ENCODE measurements at regions not wholly inside any gene's neighbourhood (a gene's known extent, or its start where the extent isn't known, plus 50 kb on each side); places are given as distances from the start of the nearest gene placed in this dataset.

GRCh38 chr3:159249472-159250174 is 447.8 kb downstream of the MFSD1 start:
- Histone ChIP-seq H4K20me1 (replicated peaks; ENCODE audit: insufficient read depth) (no peaks in the 10 kb centered on the region), H3K4me1 (ENCODE audit: insufficient read depth) (no peaks in the 10 kb centered on the region), H3F3A (replicated peaks; ENCODE audit: low read depth) (no peaks in the 10 kb centered on the region), H3K36me3 (ENCODE audit: insufficient read depth) (no peaks in the 10 kb centered on the region), H2AFZ (no peak overlapping the region), H3K79me2 (replicated peaks; ENCODE audit: insufficient read depth) (no peaks in the 10 kb centered on the region), H3K9me2 (ENCODE audit: insufficient read depth) (no peaks in the 10 kb centered on the region), H3K27ac (ENCODE audit: low read depth) (no peak overlapping the region), H3K4me2 (no peak overlapping the region), H3K4me3 (no peak overlapping the region), H3K27me3 (ENCODE audit: insufficient read depth) (no peaks in the 10 kb centered on the region)
- Mint-ChIP-seq H3K4me3 (no peak overlapping the region), H3K9me3 (no peaks in the 10 kb centered on the region), H3K4me1 (no peaks in the 10 kb centered on the region), H3K27me3 (ENCODE audit: insufficient read depth, low read depth, poor library complexity) (no peaks in the 10 kb centered on the region), H3K36me3 (ENCODE audit: low read depth) (no peaks in the 10 kb centered on the region), H3K27ac (no peak overlapping the region)
- TF ChIP-seq JUNB (IDR thresholded peaks at IDR 0.05; ENCODE audit: unreplicated experiment) (no peak), STAT1 (IDR thresholded peaks at IDR 0.05; ENCODE audit: unreplicated experiment) (no peak), ZNF462 (CRISPR knock-in tag; IDR thresholded peaks at IDR 0.05) (no peak), POLR2AphosphoS5 (IDR thresholded peaks at IDR 0.05; ENCODE audit: low read depth) (no peak), CTCF (conservative IDR thresholded peaks at IDR 0.05; ENCODE audit: low read depth in 2 of 2) (no peak), EZH2phosphoT487 (IDR thresholded peaks at IDR 0.05; ENCODE audit: unreplicated experiment) (no peak), EZH2 (IDR thresholded peaks at IDR 0.05; ENCODE audit: low read depth, unreplicated experiment) (no peak), REST (IDR thresholded peaks at IDR 0.05; ENCODE audit: unreplicated experiment) (no peak), ETS1 (IDR thresholded peaks at IDR 0.05) (no peak), ZNF114 (CRISPR knock-in tag; IDR thresholded peaks at IDR 0.05) (no peak), ZNF331 (CRISPR knock-in tag; IDR thresholded peaks at IDR 0.05; ENCODE audit: low read depth) (no peak), NANOG (IDR thresholded peaks at IDR 0.05; ENCODE audit: borderline replicate concordance) (no peak), CREB1 (CRISPR knock-in tag; IDR thresholded peaks at IDR 0.05; ENCODE audit: low read depth) (no peak)
- ATAC-seq (no peak), DNase-seq (ENCODE audit: low spot score) (no peak)
